ENCODE measurements at regions not wholly inside any gene's neighbourhood (a gene's known extent, or its start where the extent isn't known, plus 50 kb on each side); places are given as distances from the start of the nearest gene placed in this dataset.
"Not testable (repeated sequence)": the region's sequence is repeated elsewhere in the genome, so short reads cannot be mapped to it uniquely, and the experiment has no call there.

DNA sequence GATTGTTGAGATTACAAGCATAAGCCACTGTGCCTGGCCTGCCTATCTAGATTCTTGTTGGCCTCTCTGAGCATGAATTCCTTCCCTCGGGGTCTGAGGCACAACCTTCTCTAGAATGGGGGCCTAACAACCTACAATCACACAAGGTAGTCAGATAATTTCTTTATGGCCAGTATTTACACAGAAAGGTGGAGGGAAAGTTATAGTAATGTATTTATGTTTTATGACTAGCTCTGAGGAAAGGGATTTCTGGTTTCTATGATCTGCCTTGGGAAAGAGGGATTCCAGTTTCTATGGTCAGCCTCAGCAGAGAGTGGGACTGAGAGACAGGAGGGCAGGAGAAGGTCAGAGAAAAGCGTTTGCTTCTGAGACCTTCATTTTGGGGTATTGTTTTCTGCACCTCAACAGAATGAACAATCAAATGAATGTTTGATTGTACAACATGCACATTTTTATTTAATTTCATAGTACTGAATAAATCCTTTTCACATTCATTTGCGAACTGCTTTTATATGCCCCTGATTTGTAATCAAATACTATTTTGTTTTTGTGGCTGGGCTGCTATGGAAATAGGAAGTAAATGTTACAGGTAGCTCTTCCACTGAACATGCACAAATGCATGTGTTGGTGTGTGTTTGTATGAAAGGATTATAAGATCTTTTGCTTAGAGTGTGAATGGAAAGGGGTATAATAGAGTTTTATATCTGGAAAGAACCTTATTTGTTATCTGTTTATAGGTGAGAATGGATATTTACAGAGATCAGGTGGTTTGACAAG lies 499.7 kb upstream of the RGS6 start:
- DNase-seq (ENCODE audit: low read depth), result no peak

DNA sequence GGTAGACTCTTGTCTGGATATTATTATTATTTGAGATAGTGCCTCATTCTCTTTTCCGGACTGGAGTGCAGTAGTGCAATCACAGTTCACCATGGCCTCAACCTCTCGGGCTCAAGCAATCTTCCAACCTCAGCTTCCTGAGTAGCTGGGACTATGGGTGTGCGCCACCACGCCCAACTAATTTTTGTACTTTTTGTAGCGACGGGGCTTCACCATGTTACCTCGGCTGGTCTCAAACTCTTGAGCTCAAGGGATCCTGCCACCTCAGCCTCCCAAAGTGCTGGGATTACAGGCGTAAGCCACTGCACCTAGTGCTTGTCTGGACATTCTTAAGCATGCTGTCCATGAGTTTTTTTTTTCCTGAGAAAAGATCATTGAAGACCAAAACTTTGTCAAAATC lies 498.9 kb upstream of the RGS6 start:
- DNase-seq (ENCODE audit: low read depth), result no peak

DNA sequence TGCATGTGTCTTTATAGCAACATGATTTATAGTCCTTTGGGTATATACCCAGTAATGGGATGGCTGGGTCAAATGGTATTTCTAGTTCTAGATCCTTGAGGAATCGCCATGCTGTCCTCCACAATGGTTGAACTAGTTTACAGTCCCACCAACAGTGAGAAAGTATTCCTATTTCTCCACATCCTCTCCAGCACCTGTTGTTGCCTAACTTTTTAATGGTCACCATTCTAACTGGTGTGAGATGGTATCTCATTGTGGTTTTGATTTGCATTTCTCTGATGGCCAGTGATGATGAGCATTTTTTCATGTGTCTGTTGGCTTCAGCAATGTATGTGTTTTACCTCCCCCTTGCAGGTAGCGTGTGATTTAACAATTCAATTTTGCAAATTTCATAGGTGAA lies 496.6 kb upstream of the RGS6 start:
- not testable (repeated sequence) for DNase-seq (ENCODE audit: low read depth)

DNA sequence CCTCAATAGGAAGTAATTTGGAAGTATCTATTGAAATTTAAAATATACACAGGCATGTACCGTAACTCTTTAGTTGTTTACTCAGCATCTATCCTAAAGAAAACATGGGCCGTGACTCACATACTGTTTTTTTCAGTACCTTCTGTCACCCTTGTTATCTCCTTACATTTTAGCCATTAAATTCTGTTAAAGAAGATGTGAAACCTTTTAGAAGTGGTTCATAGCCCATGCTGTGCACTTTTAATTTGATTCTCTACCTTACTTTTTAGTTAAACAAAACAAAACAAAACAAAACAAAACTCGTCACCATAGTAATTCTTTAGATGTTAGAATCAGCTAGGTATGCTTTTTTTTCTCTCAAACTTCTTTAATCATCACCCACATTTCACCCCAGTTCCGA lies 494.4 kb upstream of the RGS6 start:
- no peak for DNase-seq (ENCODE audit: low read depth)

DNA sequence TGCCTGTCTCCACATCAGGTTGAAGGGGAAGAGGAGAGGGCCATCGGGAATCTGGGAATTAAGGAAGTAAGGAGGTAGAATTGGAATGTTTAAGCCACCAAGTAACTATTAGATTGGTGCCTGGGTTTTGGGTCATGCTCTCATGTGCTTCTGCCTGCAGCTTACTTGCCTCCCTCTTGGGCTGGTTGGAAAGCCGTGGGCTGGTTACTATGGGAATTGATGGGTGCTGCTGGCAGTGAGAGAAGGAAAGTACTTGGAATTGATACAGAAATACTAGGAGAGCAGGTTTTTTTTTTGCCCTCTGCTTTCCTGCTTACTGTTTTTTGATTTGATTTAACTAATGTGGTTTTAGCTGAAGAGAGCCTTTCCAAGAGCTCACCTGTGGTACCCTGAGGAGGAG lies 493.5 kb upstream of the RGS6 start:
- DNase-seq (ENCODE audit: low read depth), result peak; percentile 17

DNA sequence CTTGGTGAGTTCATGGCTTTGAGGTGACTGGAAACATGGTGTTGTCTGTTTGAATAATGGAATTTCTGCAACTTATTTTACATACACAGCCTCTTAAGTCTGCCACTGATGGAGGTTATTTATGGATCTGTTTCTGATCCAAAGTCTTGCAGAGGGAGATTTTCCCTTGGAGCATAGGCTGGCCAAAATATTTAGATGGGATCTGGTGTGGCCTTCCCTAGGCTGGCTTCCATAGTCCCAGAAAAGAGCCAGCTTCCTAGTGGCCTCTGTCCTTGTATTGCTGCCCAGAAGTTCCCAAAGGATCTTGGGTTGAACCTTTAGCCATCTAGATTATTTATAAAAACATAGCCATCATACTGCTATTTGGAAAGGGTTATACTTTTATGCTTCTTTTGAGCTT lies 491.1 kb upstream of the RGS6 start:
- DNase-seq (ENCODE audit: low read depth), result no peak

DNA sequence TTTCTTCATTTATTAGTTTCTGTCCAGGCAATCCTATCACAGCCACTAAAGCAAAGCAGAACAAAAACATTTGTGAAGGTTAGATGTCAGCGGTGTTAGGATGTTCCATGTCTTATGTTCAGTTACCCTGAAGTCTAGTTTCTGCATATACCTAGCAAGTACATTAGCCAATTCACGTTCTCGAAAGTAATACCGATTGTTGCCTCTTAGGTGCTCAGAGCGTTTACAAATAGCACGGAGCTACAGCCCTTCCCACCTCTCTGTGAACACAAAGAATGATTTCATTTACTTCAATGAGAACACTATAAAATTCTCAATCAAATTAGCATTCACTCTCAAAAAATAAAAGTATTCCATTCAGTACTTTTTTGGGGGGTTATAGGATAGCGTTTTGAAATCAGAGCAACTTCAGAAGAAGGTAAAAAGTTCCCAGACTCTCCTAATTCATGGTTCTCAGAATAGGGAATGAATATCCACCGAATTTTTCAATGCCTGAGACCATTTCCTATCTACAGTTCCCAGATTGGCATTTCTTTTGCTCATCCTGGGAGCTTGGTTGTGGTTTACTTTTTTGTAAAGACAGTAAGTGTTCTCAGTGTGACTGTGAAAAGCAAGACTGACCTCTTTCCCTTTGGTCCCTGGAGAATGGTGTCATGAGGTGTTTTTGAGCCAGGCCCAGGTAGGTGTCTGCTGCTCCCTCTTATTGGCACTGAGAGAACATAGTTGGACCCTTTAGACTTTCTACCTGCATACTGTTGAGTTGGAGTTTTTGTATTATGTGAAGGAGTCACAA lies 488.0 kb upstream of the RGS6 start:
- DNase-seq (ENCODE audit: low read depth), result no peak

DNA sequence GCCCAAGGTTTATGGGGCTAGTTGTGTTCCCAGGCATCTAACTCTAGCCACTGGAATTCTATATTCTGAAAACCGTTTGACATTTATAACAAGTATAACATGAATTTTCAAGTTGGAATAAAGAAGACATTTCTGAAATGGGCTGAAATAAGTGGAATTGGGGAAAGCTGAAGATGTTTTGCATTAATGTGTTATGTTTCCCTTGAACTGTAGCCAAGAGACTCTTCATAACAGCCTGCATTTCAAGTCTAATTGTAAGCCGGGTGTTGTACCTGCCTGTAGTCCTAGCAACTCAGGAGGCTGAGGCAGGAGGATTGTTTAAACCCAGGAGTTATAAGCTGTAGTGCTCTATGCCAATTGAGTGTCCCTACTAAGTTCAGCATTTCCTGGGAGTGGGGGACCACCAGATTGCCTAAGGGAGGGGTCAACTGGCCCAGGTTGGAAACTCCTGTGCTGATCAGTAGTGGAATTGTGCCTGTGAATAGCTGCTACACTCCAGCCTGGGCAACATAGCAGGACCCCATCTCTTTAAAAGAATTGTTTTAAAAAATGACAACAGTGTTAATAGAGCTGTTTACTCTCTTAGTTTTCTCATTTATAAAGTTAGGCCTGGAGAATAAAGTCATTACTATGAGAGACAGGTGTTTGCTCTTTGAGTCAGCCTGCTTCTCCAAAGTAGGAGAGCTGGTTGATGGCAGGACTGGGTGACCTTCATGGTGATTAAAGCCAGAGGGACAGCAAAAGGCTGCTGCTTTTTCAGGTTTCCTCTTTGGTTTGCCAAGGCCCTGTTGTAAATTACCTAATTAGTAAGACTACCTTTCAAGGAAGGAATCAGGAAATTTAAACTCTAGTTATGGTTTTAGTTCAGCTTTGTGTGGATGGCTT lies 483.6 kb upstream of the RGS6 start:
- DNase-seq (ENCODE audit: low read depth), result no peak

DNA sequence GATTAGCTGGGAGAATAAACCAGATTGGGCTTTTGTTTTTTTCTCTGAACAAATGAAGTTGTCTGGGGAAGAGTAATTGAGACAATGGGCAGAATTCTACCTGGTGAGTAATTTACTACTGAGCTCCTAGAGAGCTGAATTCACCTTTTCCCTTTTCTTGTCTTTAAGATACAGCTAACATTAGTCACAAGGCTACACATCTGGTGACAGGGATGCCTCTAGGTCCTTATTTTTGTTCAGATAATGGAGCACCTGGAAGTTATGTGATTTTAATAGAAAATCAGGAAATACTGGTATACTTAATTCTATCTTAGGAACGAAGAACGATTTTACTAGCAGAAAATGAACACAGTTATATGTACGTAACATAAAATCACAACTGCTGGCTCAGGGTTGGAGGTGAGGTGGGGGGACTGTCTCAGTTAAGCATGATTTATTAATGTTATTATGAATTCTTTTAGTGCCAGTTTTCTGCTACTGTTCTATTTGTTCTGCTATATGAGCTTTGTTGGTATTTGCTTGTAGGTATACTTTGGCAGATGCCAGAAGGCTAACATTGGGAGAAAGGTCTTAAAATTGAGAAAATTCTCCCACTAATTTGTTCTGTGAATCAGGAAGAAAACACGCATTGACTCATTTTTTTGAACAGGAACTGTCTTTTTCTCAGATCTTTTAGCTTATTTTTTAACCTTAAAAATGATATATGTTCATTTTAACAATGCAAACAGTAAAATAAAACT lies 482.7 kb upstream of the RGS6 start:
- DNase-seq (ENCODE audit: low read depth), result no peak

DNA sequence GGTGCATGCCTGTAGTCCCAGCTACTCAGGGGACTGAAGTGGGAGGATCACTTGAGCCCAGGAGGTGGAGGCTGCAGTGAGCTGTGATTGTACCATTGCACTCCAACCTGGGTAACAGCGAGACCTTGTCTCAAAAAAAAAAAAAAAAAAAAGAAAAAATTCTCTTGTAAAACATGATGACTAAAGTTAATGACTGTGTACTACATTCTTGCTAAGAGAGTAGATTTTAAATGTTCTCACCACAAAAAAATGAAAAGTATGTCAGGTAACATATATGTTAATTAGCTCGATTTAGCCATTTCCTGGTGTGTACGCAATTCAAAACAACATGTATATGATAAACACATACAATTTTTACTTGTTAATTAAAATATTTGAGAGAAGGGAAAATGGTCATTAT lies 480.7 kb upstream of the RGS6 start:
- DNase-seq (ENCODE audit: low read depth), result no peak

DNA sequence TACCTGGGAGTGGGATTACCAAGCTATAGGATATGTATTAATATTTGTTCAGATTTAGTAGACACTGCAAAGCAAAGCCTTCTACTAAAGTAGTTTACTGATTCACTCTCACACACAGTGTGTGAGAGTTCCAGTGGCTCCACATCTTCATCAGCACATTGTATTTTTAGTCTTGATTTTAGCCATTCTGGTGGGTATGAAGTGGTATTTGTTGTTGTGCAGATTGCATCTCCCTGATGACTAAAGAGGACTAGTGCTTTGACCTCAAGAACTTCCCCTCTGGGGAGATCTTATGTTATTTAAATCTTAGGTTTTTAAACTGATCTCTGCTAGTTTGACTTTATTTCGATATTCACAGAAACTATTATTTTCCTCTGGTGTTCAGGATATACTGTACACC lies 479.7 kb upstream of the RGS6 start:
- no peak for DNase-seq (ENCODE audit: low read depth)

DNA sequence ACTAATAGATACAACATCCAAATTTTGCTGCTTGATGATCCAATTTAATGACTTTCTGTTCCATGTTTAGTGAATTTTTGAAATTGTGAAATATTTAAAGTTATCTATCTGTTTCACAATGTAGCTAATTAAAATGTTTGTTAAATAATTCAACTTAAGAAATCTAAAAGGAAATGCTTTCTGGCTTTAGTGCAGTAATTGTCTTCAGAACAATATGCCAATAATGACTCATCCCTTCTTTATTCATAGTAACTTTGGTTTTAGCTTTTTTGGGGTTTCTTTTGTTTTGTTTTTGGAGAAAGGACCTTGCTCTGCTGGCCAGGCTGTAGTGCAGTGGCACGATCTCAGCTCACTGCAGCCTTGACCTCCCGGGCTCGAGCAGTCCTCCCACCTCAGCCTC lies 479.2 kb upstream of the RGS6 start:
- peak; percentile 49 for DNase-seq (ENCODE audit: low read depth)

DNA sequence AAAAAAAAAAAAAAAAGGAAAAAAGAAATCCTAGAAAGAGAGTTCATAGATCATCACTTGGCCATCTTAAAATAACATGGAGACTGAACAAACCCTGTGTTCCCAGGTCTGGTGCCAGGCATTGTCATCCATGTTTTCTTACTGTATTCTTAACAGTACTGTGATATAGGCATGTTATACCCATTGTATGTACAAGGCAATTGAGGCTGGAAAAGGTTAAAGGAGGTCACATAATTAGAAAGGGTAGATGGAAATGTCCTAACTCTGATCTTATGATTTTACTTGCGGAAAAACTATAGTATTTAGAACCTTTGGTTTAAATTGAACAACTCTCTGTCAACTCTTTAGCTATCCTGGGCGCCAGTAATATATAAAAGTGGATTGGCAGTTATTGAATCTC lies 478.2 kb upstream of the RGS6 start:
- DNase-seq (ENCODE audit: low read depth), result no peak

DNA sequence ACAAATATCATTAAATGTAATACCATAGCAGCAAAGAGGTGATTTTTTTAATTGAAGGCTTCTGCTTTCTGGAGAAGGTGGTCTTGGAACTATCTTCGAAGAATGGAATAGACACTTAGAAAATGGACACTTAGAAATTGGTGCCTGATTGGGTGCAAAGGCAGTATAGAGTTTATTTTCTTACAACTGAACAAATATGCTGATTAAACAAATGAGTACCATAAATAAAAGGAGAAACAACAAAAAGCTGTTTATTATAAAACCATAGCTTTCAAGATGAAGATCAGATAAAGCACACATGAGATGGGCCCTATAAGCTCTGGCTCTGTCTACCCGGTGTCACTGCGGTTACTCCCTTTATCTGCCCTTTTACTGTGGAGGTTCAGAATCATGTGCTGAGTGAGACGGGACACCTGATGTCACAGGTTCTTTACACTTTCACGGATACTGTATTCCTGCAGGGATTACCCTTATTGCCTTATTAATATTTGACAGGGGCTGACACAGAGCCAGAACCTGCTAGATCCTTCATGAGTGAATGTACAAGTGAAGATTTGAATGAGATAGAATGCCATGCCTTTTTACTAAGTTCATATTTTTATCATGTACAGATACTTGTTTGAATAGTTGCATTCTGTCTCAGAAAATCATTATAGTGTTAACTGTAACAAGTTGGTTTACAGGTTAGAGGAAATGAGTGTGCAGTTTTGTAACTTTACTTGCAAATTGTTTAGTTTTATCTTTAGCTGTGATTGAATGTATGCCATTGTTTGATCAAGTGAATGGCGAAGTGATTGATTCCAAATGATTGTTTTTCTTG lies 477.5 kb upstream of the RGS6 start:
- DNase-seq (ENCODE audit: low read depth), result no peak

DNA sequence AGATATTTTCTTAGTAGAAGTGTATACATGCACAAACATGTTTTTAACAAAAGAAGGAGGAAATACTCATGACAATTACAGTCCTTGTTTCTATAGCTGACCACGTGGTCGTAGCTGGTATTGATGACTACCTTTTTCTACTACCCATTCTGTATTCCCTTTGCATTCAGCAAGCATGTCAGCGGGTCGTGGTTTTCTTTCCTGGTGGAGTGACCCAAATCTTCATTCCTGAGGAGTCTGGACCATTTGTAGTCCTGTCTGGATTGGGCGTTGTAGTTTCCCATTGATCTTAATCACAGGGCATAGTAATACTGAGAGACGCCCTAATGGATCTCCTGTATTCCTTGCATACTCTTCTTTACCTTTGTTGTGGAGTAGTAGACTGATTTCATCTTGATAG lies 472.1 kb upstream of the RGS6 start:
- no peak for DNase-seq (ENCODE audit: low read depth)

DNA sequence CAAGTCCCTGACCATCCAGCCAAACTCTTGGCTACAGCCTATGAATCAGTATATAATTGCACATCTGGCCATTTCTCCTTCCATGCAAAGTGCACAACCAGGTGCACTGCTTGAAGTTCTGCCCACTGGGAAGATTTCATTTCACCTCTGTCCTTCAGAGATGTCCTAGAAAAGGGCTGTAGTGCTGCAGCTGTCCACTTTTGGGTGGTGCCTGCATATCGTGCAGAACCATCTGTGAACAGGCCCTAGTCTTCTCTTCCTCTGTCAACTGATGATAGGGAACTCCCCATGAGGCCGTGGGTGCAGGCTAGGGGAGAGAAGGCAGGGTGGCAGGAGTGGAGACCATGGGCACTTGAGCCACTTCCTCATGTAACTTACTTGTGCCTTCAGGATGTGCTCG lies 470.6 kb upstream of the RGS6 start:
- DNase-seq (ENCODE audit: low read depth), result not testable (repeated sequence)

DNA sequence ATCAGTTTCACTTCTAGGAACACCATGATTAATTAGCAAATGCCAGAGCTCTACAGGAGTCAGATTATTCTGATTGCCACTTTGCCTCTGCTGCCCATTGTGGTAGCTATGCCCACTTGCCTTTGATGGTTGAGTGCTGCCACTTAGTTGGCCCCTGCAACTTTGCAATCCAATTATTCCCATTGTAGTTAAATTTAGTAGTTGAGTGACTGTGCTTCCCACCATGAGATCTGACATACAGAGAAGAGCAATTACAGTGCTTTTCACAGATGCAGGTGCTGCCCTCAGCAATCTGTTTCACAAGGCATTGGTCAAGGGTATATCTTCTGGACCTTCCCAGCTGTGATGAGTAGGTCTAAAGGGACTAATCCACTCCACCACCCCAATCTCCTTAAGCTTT lies 468.4 kb upstream of the RGS6 start:
- no peak for DNase-seq (ENCODE audit: low read depth)

DNA sequence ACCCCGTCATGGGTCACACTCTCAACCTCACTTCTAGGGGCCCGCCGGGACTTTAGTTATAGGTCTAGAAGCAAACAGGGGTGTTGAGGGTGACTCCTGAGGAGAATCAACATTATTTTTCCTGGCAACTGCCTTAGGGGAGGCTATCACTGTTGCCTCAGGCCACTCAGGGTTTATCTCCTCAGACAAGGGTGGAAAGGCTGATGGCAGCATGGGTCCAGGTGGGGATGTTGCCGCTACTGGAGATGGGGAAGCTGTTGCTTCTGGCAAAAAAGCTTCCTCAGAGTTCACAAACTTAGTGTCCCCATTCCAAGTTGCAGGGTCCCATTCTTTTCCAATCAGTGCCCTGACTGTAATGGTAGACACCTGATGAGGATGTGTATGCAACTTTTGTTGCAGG lies 467.4 kb upstream of the RGS6 start:
- DNase-seq (ENCODE audit: low read depth), result no peak

DNA sequence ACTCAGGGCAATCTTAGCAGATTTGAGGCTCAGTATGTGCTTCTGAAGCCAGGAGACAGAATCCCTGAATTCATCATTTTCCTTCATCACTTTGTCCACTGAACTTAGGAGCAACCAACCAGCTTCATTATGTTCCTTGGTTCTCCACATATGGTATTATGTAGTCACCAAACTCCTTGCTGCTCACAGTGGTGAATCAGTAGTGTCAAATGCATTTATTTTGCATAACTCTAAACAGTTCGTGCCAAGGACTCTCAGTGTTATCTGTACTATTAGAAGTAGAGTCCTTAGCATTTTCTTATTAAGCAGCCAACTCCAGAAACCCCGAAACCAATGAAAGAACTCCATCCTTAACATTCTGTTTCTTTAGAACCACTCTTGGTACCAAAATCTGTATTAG lies 466.9 kb upstream of the RGS6 start:
- no peak for DNase-seq (ENCODE audit: low read depth)

DNA sequence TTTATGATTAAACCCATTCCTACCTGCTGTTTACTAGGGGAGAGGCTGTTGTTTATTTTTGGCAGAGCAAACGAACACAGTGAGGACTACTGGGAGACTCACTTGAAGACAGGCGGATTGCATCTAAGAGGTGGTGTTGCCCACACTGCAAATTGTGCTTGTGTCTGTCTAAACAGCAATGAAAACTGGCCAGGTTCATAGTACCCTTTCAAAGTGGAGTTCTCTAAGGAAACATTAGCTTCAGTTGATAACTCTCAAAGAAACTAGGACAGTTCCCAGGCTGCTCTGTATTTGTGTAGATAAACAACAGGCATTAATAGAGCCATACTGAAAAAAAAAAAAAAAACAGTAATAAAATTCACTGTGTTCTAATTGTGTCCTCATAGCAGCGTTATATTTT lies 466.0 kb upstream of the RGS6 start:
- DNase-seq (ENCODE audit: low read depth), result no peak

DNA sequence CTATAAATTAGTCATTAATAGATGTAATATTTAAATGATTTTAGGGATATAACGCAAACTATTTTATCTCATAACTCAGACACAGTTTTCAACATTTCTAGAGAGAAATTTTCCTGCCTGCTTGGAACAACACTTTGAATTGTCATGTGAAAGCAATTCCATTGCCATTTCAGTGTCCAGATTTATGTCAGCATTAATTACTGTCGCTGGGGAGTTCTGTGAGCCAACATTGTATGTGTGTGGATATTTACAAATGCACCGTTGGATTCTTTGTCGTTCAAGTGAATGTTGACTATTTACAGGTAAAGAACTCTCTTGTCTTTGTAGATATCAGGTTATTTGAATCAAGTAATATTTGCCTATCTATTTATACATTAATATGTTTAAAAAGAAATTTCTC lies 465.3 kb upstream of the RGS6 start:
- no peak for DNase-seq (ENCODE audit: low read depth)
